Activated CD4-positive, alpha-beta T cell treated with anti-CD3 and anti-CD28 coated beads, Interleukin-2, amount 10 ng/mL, durations not matched to agents 7 days and 5 days (primary cell): ENCODE measurements at regions not wholly inside any gene's neighbourhood (a gene's known extent, or its start where the extent isn't known, plus 50 kb on each side); places are given as distances from the start of the nearest gene placed in this dataset.

Experiments
- CTCF ChIA-PET: fragments of 350-600 bp; sonication (Branson Sonifier 250); formaldehyde crosslinking; loops from one replicate; lab custom pipeline; 2021; ENCODE audit warnings: antibody characterized with exemption; lab: Charles Lee
- POLR2A ChIA-PET: fragments of 350-600 bp; sonication (Branson Sonifier 250); formaldehyde crosslinking; loops from one replicate; lab custom pipeline; 2021; ENCODE audit warnings: antibody characterized with exemption; lab: Charles Lee
- DNase-seq: peaks from one replicate; pipeline ENCODE4 v3.0.0-alpha.2; 2020
- H3K27ac Mint-ChIP-seq: one replicate; pipeline ENCODE4 v1.8.0; 2021; ENCODE audit warnings: mild to moderate bottlenecking, moderate library complexity, mixed read lengths
- H3K27me3 Mint-ChIP-seq: one replicate; pipeline ENCODE4 v1.8.0; 2021; ENCODE audit warnings: mixed read lengths
- H3K36me3 Mint-ChIP-seq: one replicate; pipeline ENCODE4 v1.8.0; 2021; ENCODE audit warnings: low read depth, mixed read lengths
- H3K4me1 Mint-ChIP-seq: one replicate; pipeline ENCODE4 v1.8.0; 2021; ENCODE audit warnings: mixed read lengths
- H3K4me3 Mint-ChIP-seq: one replicate; pipeline ENCODE4 v1.8.0; 2021; ENCODE audit warnings: mild to moderate bottlenecking, moderate library complexity, mixed read lengths
- H3K9me3 Mint-ChIP-seq: one replicate; pipeline ENCODE4 v1.8.0; 2021; ENCODE audit warnings: mixed read lengths

DNA sequence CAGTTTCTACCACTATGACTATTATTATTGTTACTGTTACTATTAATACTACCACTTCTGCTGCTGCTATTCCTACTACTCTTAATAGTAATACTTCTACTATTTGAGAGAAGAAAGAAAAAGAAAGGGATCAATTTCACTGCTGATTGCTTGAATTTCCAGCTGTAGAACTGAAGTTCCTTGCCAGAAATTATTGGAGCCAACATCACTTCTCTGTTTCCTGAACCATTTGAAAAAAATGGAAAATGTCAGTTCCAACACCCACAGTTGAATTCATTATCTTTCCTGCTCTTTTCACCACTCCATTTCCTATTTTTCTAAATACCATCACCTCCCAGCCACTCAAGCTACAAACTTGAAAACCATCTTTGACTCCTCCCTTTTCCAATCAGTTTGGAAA is 54.1 kb upstream of the PIK3C2G start:
- Mint-ChIP-seq H3K9me3 (peaks cover 2% of the 10 kb centered on the region), H3K36me3 (no peaks in the 10 kb centered on the region), H3K4me1 (no peaks in the 10 kb centered on the region), H3K4me3 (no peak overlapping the region), H3K27ac (no peak overlapping the region), H3K27me3 (no peaks in the 10 kb centered on the region)
- ChIA-PET POLR2A (no interaction called here), CTCF (no interaction called here)
- DNase-seq: no peak

DNA sequence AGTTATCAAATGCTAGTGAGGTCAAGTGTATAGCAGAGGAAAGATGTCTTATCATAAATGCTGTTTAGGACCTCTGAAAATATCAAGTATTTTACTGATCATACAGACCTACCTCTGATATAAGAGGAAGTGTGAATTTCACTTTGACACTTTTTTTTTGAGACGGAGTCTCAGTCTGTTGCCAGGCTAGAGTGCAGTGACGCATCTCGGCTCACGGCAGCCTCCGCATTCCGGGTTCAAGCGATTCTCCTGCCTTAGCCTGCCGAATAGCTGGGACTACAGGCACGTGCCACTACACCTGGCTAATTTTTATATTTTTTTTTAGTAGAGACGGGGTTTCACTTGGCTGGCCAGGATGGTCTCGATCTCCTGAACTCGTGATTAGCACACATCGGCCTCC is 55.1 kb upstream of the PIK3C2G start:
- no peak for DNase-seq
- Mint-ChIP-seq H3K27ac (no peak overlapping the region), H3K27me3 (no peaks in the 10 kb centered on the region), H3K9me3 (peaks cover 2% of the 10 kb centered on the region), H3K4me3 (no peak overlapping the region), H3K4me1 (no peaks in the 10 kb centered on the region), H3K36me3 (no peaks in the 10 kb centered on the region)
- ChIA-PET CTCF (no interaction called here), POLR2A (no interaction called here)

DNA sequence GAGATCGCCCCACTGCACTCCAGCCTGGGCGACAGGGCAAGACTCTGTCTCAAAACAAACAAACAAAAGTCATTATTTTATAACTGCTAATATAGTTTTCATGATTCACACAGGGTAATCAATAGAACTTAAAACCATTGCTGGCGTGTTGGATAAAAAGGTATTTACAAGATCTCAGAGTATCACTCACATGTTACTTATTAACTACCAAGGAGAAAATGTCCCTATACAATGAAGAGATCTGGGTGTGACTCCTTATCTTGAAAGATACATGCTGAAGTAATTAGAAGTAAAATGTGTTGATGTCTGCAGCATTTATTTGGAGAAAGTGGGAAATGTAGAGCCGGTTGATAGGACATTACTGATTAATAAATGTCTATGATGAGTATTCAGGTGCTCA is 57.3 kb upstream of the PIK3C2G start:
- Mint-ChIP-seq H3K27ac (no peak overlapping the region), H3K4me1 (no peaks in the 10 kb centered on the region), H3K9me3 (peaks cover 2% of the 10 kb centered on the region), H3K36me3 (no peaks in the 10 kb centered on the region), H3K27me3 (no peaks in the 10 kb centered on the region), H3K4me3 (no peak overlapping the region)
- DNase-seq: no peak
- ChIA-PET CTCF (no interaction called here), POLR2A (no interaction called here)

GRCh38 chr12:18192119-18192518 is 69.2 kb upstream of the PIK3C2G start:
- DNase-seq: no peak
- H3K4me3 Mint-ChIP-seq: no peak overlapping the region
- no peak overlapping the region for H3K27ac Mint-ChIP-seq
- POLR2A ChIA-PET: no interaction called here
- no peaks in the 10 kb centered on the region for H3K27me3 Mint-ChIP-seq
- H3K36me3 Mint-ChIP-seq: no peaks in the 10 kb centered on the region
- peaks cover 3% of the 10 kb centered on the region for H3K9me3 Mint-ChIP-seq
- no peaks in the 10 kb centered on the region for H3K4me1 Mint-ChIP-seq
- CTCF ChIA-PET: no interaction called here

GRCh38 chr12:18183141-18183540 is 78.2 kb upstream of the PIK3C2G start:
- no peak for DNase-seq
- ChIA-PET CTCF (no interaction called here), POLR2A (no interaction called here)
- H3K4me1 Mint-ChIP-seq: no peaks in the 10 kb centered on the region
- peaks cover 2% of the 10 kb centered on the region for H3K9me3 Mint-ChIP-seq
- no peak overlapping the region for H3K4me3 Mint-ChIP-seq
- no peaks in the 10 kb centered on the region for H3K27me3 Mint-ChIP-seq
- no peak overlapping the region for H3K27ac Mint-ChIP-seq
- H3K36me3 Mint-ChIP-seq: no peaks in the 10 kb centered on the region

DNA sequence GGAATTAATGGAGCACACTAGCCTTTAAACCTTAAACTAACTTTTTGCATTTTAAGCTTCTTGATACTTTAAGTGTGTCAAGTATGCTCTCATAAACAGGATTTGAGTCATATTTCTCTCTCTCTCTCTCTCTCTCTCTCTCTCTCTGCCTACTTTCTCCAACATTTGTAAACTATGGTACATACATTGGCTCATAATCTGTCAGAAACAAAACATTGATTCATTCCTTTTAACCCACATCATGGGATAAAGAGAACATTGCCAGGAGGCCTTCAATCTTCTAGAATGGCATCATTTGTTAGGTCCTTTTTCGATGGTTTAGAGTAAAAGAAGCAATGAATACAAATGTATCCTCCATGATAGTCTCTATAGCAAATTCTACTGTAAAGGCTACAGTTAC is 81.6 kb upstream of the RERGL start:
- Mint-ChIP-seq H3K4me3 (no peak overlapping the region), H3K4me1 (no peaks in the 10 kb centered on the region), H3K27ac (no peak overlapping the region), H3K9me3 (peaks cover 15% of the 10 kb centered on the region), H3K36me3 (no peaks in the 10 kb centered on the region), H3K27me3 (no peaks in the 10 kb centered on the region)
- POLR2A ChIA-PET: no interaction called here
- DNase-seq: no peak
- CTCF ChIA-PET: no interaction called here

- no peak overlapping the region for H3K4me3 Mint-ChIP-seq
- no peaks in the 10 kb centered on the region for H3K27me3 Mint-ChIP-seq
- CTCF ChIA-PET: no interaction called here
- DNase-seq: no peak
- H3K4me1 Mint-ChIP-seq: peaks cover 8% of the 10 kb centered on the region
- H3K9me3 Mint-ChIP-seq: peaks cover 13% of the 10 kb centered on the region
- POLR2A ChIA-PET: no interaction called here
- peaks cover 2% of the 10 kb centered on the region for H3K36me3 Mint-ChIP-seq
- no peak overlapping the region for H3K27ac Mint-ChIP-seq
Measured at GRCh38 chr12:18168016-18168415, 78.0 kb upstream of the RERGL start.

- peaks cover 2% of the 10 kb centered on the region for H3K36me3 Mint-ChIP-seq
- DNase-seq: no peak
- POLR2A ChIA-PET: no interaction called here
- no peak overlapping the region for H3K4me3 Mint-ChIP-seq
- peaks cover 8% of the 10 kb centered on the region for H3K4me1 Mint-ChIP-seq
- H3K27me3 Mint-ChIP-seq: no peaks in the 10 kb centered on the region
- CTCF ChIA-PET: interaction anchor here (0.6 kb wide), 1 partner anchor 932 kb away, joined by 3 read pairs; no protein-coding TSS in a partner anchor
- peak overlapping the region; percentile 6 for H3K27ac Mint-ChIP-seq
- H3K9me3 Mint-ChIP-seq: peaks cover 5% of the 10 kb centered on the region
Measured at GRCh38 chr12:18165889-18166288, 75.9 kb upstream of the RERGL start.

- Mint-ChIP-seq H3K27ac (peak overlapping the region; percentile 6), H3K4me1 (peaks cover 8% of the 10 kb centered on the region), H3K9me3 (peaks cover 5% of the 10 kb centered on the region), H3K36me3 (peaks cover 2% of the 10 kb centered on the region), H3K4me3 (no peak overlapping the region), H3K27me3 (no peaks in the 10 kb centered on the region)
- ChIA-PET POLR2A (no interaction called here), CTCF (interaction anchor here (0.6 kb wide), 1 partner anchor 932 kb away, joined by 3 read pairs; no protein-coding TSS in a partner anchor)
- DNase-seq: peak; percentile 10
Measured at GRCh38 chr12:18165422-18165871, 75.5 kb upstream of the RERGL start.

DNA sequence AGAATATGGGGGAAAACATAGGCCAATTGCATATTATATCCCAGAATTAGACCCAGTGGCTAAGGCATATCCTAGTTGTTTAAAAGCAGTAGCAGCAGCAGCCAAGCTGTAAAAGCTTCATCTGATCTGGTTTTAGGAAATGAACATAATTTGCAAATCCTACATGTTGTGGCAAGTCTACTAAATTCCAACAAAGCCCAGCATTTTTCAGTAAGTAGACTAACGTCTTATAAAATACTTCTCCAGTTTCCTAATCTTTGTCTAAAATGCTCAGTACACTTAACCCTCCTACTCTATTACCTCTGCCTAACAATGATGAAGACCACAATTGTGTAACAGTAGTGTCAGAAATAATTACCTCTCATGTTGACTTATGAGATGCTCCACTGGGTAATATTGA is 70.9 kb upstream of the RERGL start:
- peaks cover 6% of the 10 kb centered on the region for H3K9me3 Mint-ChIP-seq
- no peak overlapping the region for H3K4me3 Mint-ChIP-seq
- POLR2A ChIA-PET: no interaction called here
- no peak overlapping the region for H3K27ac Mint-ChIP-seq
- H3K27me3 Mint-ChIP-seq: no peaks in the 10 kb centered on the region
- H3K36me3 Mint-ChIP-seq: peaks cover 2% of the 10 kb centered on the region
- H3K4me1 Mint-ChIP-seq: peaks cover 7% of the 10 kb centered on the region
- no peak for DNase-seq
- CTCF ChIA-PET: no interaction called here

DNA sequence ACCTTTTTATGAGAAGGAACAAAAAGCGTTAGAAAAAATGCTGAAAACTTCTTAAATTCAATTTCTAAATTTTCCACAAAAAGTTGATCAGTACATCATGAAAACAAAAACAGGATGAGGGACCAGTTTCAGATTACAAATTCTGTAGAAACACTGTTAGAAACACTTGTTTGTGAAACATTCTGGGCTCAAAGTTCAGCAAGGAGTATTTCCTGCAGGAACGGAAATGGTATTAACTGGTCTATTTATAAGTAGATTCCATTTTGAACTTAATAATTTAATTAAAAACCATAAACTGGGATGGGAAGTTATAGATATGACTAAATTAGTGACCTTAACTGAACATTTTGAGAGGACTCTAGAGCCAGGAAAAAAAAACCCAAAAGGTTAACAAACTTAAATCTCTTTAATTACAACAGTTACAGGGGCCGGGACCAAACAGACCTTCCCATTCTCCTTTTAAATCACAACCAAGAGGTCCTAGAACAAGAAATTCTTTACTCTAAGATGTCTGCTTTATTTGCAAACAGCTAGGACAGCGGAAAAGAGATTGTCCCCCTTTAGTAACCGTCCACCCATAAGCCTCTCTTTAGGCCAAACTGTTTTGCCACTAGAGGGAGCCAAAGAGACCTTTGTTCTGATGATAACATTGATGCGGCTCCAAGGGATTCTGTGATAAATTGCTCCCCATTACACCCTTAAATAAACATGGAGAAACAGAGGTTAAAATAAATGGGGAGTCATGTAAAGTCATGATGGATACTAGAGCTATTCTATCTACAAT is 69.0 kb upstream of the RERGL start:
- no peak overlapping the region for H3K27ac Mint-ChIP-seq
- DNase-seq: peak; percentile 41
- no peaks in the 10 kb centered on the region for H3K36me3 Mint-ChIP-seq
- no peak overlapping the region for H3K4me3 Mint-ChIP-seq
- ChIA-PET CTCF (interaction anchor here (0.7 kb wide), 1 partner anchor 79 kb away, joined by 4 read pairs; no protein-coding TSS in a partner anchor), POLR2A (no interaction called here)
- H3K9me3 Mint-ChIP-seq: peaks cover 3% of the 10 kb centered on the region
- H3K27me3 Mint-ChIP-seq: no peaks in the 10 kb centered on the region
- H3K4me1 Mint-ChIP-seq: no peaks in the 10 kb centered on the region

DNA sequence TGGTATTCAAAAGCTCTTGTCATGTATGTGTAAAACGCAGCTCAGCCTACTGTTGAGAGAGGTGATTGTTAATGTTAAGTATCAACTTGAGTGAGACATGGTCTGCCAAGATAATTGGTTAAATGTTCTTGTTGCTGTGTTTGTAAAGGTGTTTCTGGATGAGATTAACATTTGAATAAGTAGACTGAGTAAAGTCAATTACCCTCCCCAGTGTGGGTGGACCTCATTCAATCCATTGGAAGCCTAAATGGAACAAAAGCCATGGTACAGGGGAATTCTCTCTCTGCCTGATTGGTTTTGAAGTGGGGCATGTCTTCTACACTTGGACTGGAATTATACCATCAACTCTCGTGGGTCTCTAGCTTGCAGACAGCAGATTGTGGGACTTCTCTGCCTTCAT is 63.8 kb upstream of the RERGL start:
- no peak for DNase-seq
- Mint-ChIP-seq H3K36me3 (no peaks in the 10 kb centered on the region), H3K9me3 (peaks cover 2% of the 10 kb centered on the region), H3K4me1 (no peaks in the 10 kb centered on the region), H3K27ac (no peak overlapping the region), H3K27me3 (no peaks in the 10 kb centered on the region), H3K4me3 (no peak overlapping the region)
- CTCF ChIA-PET: no interaction called here
- POLR2A ChIA-PET: no interaction called here

GRCh38 chr12:18151036-18151435 is 61.0 kb upstream of the RERGL start:
- CTCF ChIA-PET: no interaction called here
- no peaks in the 10 kb centered on the region for H3K4me1 Mint-ChIP-seq

GRCh38 chr12:18148961-18149360 is 59.0 kb upstream of the RERGL start:
- CTCF ChIA-PET: no interaction called here
- Mint-ChIP-seq H3K36me3 (no peaks in the 10 kb centered on the region), H3K4me1 (no peaks in the 10 kb centered on the region), H3K9me3 (no peaks in the 10 kb centered on the region), H3K4me3 (no peak overlapping the region), H3K27ac (no peak overlapping the region), H3K27me3 (no peaks in the 10 kb centered on the region)
- DNase-seq: no peak
- POLR2A ChIA-PET: no interaction called here

More at GRCh38 chr12:18151036-18151435, 61.0 kb upstream of the RERGL start:
- Mint-ChIP-seq H3K27ac (no peak overlapping the region), H3K9me3 (no peaks in the 10 kb centered on the region), H3K36me3 (no peaks in the 10 kb centered on the region), H3K4me3 (no peak overlapping the region), H3K27me3 (no peaks in the 10 kb centered on the region)
- no peak for DNase-seq
- POLR2A ChIA-PET: no interaction called here
